GM19043 (cell line): ENCODE measurements at regions not wholly inside any gene's neighbourhood (a gene's known extent, or its start where the extent isn't known, plus 50 kb on each side); places are given as distances from the start of the nearest gene placed in this dataset.
"Not testable (repeated sequence)": the region's sequence is repeated elsewhere in the genome, so short reads cannot be mapped to it uniquely, and the experiment has no call there.

Experiments
- ATAC-seq: cut with Tn5 transposase; IDR thresholded peaks from one replicate; pipeline ENCODE4 v1.9.1; 2021; ENCODE audit warnings: low read depth; ENCODE audit not compliant: unreplicated experiment

GRCh38 chr7:88617185-88617584, 142.3 kb upstream of the ZNF804B start:
- no peak for ATAC-seq

GRCh38 chr7:88615336-88615735, 144.2 kb upstream of the ZNF804B start:
- ATAC-seq = no peak

GRCh38 chr7:88614736-88615135, 144.8 kb upstream of the ZNF804B start:
- ATAC-seq = no peak

- ATAC-seq = no peak
Observed at GRCh38 chr7:88610942-88611341, 148.6 kb upstream of the ZNF804B start.

- no peak for ATAC-seq
Observed at GRCh38 chr7:88600695-88601094, 158.8 kb upstream of the ZNF804B start.

GRCh38 chr7:88599528-88599927, 160.0 kb upstream of the ZNF804B start:
- no peak for ATAC-seq

- no peak for ATAC-seq
Observed at GRCh38 chr7:88597941-88598425, 161.5 kb upstream of the ZNF804B start.

- ATAC-seq = no peak
Observed at GRCh38 chr7:88590963-88591362, 168.5 kb upstream of the ZNF804B start.

GRCh38 chr7:88589927-88590326, 169.6 kb upstream of the ZNF804B start:
- no peak for ATAC-seq

GRCh38 chr7:88586890-88587289, 172.6 kb upstream of the ZNF804B start:
- ATAC-seq = no peak

- ATAC-seq = no peak
Observed at GRCh38 chr7:88586219-88586618, 173.3 kb upstream of the ZNF804B start.

- no peak for ATAC-seq
Observed at GRCh38 chr7:88576720-88577119, 182.8 kb upstream of the ZNF804B start.

- no peak for ATAC-seq
Observed at GRCh38 chr7:88566162-88566729, 193.3 kb upstream of the ZNF804B start.

GRCh38 chr7:88565401-88565800, 194.1 kb upstream of the ZNF804B start:
- ATAC-seq = no peak

GRCh38 chr7:88556441-88556840, 203.1 kb upstream of the ZNF804B start:
- not testable (repeated sequence) for ATAC-seq

GRCh38 chr7:88554847-88555246, 204.7 kb upstream of the ZNF804B start:
- ATAC-seq = not testable (repeated sequence)

GRCh38 chr7:88548399-88548798, 211.1 kb upstream of the ZNF804B start:
- ATAC-seq = no peak

- no peak for ATAC-seq
Observed at GRCh38 chr7:88546808-88547207, 212.7 kb upstream of the ZNF804B start.

GRCh38 chr7:88545663-88546062, 213.8 kb upstream of the ZNF804B start:
- no peak for ATAC-seq

GRCh38 chr7:88540012-88540411, 219.5 kb upstream of the ZNF804B start:
- ATAC-seq = no peak

- ATAC-seq = no peak
Observed at GRCh38 chr7:88539518-88539917, 220.0 kb upstream of the ZNF804B start.

- ATAC-seq = no peak
Observed at GRCh38 chr7:88523645-88524044, 217.0 kb upstream of the STEAP4 start.

- no peak for ATAC-seq
Observed at GRCh38 chr7:88522771-88523293, 216.1 kb upstream of the STEAP4 start.
